Large intestine (tissue), 3 donors: ENCODE measurements at regions not wholly inside any gene's neighbourhood (a gene's known extent, or its start where the extent isn't known, plus 50 kb on each side); places are given as distances from the start of the nearest gene placed in this dataset.

ENCODE experiments used
- DNase-seq, 2 donors: peaks; one replicate each; pipeline versions ENCODE4 v3.0.0 to v3.0.0-alpha.2; 2013
- H3K27ac ChIP-seq: one replicate; pipeline ENCODE4 v1.5.1; 2013; ENCODE audit warnings: low read length
- H3K27me3 ChIP-seq: 2 replicates; pipeline ENCODE4 v1.6.1; 2013; ENCODE audit warnings: low read length; ENCODE audit not compliant: control insufficient read depth, insufficient read depth
- H3K36me3 ChIP-seq: 2 replicates; pipeline ENCODE4 v1.6.1; 2013; ENCODE audit warnings: low read length; ENCODE audit not compliant: control insufficient read depth, insufficient read depth
- H3K4me1 ChIP-seq: one replicate; pipeline ENCODE4 v1.6.1; 2013; ENCODE audit warnings: low read length; ENCODE audit not compliant: control insufficient read depth, insufficient read depth
- H3K4me3 ChIP-seq: one replicate; pipeline ENCODE4 v1.5.1; 2013; ENCODE audit warnings: low read length
- H3K9me3 ChIP-seq: one replicate; pipeline ENCODE4 v1.6.1; 2013; ENCODE audit warnings: mild to moderate bottlenecking, low read depth, low read length, moderate library complexity; ENCODE audit not compliant: control insufficient read depth
- WGBS: methylation state at CpG from one replicate; pipeline ENCODE4 v1.1.5; 2013; ENCODE audit warnings: low lambda C conversion rate; ENCODE audit not compliant: insufficient coverage; 5-methylcytosine and 5-hydroxymethylcytosine counted together

GRCh38 chr3:187544326-187544725 is 125.9 kb downstream of the SST start:
- Histone ChIP-seq H3K27ac (no peak overlapping the region), H3K4me1 (no peaks in the 10 kb centered on the region), H3K27me3 (no peaks in the 10 kb centered on the region), H3K9me3 (no peaks in the 10 kb centered on the region), H3K4me3 (no peak overlapping the region), H3K36me3 (no peaks in the 10 kb centered on the region)
- no CpG with 5 or more reads among the region's 5 CpGs for WGBS
- DNase-seq = no peak

GRCh38 chr3:187540847-187541246 is 129.3 kb downstream of the SST start:
- Histone ChIP-seq H3K4me1 (no peaks in the 10 kb centered on the region), H3K27ac (no peak overlapping the region), H3K36me3 (no peaks in the 10 kb centered on the region), H3K9me3 (no peaks in the 10 kb centered on the region), H3K4me3 (no peak overlapping the region), H3K27me3 (no peaks in the 10 kb centered on the region)
- no CpG with 5 or more reads among the region's 6 CpGs for WGBS
- DNase-seq = no peak

DNA sequence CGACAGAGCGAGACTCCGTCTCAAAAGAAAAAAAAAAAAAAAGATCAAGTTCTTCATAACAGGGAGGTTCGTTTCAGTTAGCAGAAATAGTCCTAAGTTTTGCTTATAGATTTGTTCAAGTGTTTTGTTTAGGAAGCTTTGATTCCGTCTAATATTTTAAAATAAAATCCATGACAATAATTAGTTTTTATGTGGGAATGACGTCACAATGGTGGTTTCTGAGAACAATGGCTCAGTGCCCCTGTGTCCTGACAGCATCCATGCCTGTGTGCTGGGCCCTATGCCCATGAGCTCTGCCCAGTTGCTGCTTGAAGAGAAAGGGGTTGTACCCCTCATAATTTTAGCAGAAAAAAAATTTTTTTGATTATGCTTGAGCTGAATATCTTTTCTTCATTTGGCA is 134.0 kb downstream of the SST start:
- Histone ChIP-seq H3K4me1 (no peaks in the 10 kb centered on the region), H3K4me3 (no peak overlapping the region), H3K36me3 (no peaks in the 10 kb centered on the region), H3K27me3 (no peaks in the 10 kb centered on the region), H3K27ac (no peak overlapping the region), H3K9me3 (no peaks in the 10 kb centered on the region)
- no peak for DNase-seq
- WGBS = no CpG with 5 or more reads among the region's 6 CpGs

DNA sequence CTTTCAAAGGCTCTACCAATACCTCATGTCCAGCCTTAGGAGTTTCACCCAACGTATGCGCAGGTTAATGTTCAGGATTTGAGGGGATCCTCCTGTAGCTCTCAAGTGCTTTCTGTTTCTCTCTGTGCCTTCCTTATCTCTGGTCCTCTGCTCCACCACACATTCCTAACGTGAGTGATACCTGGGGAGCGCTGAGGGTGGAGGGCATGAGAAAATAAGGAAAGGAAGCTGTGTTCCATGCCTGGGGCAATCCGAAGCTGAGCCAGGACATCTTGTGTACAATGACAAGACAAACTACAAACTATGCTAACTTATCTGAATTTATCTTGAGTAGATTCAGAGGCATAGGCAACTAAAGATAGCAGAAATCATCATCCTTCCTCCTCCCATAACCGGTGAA is 136.4 kb downstream of the SST start:
- Histone ChIP-seq H3K36me3 (no peaks in the 10 kb centered on the region), H3K4me3 (no peak overlapping the region), H3K4me1 (no peaks in the 10 kb centered on the region), H3K27me3 (no peaks in the 10 kb centered on the region), H3K9me3 (no peaks in the 10 kb centered on the region), H3K27ac (no peak overlapping the region)
- no peak for DNase-seq
- WGBS = no CpG with 5 or more reads among the region's 6 CpGs

DNA sequence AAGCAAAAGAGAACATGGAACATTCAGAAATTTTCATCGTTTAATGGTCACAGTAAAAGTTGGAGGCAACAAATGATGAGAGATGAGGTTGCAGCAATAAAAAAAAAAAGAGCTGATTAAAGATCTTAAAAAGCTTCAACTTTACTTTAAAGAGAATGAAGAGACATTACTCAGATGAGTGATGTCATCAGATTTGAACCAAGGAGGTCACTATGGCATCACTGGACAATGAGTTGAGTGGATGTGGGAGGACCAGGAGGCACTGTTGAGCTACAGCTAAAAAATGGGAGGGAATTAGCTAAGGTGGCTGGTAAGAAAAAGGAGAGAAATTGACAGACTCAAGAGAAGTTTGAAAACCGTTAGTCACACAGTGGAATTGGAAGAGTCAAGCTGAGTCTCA is 138.4 kb downstream of the SST start:
- no peaks in the 10 kb centered on the region for H3K36me3 ChIP-seq
- 83% methylated on average over 2 of the region's 2 CpGs for WGBS
- no peak overlapping the region for H3K27ac ChIP-seq
- H3K4me1 ChIP-seq = no peaks in the 10 kb centered on the region
- no peak overlapping the region for H3K4me3 ChIP-seq
- DNase-seq = no peak
- H3K27me3 ChIP-seq = no peaks in the 10 kb centered on the region
- no peaks in the 10 kb centered on the region for H3K9me3 ChIP-seq

- no peak overlapping the region for H3K27ac ChIP-seq
- WGBS = 100% methylated on average over 1 of the region's 1 CpG
- no peaks in the 10 kb centered on the region for H3K27me3 ChIP-seq
- no peak overlapping the region for H3K4me3 ChIP-seq
- no peaks in the 10 kb centered on the region for H3K36me3 ChIP-seq
- no peaks in the 10 kb centered on the region for H3K9me3 ChIP-seq
- no peaks in the 10 kb centered on the region for H3K4me1 ChIP-seq
- DNase-seq = no peak
Observed at GRCh38 chr3:187522890-187523289, 147.3 kb downstream of the SST start.

GRCh38 chr3:187522293-187522692 is 147.9 kb downstream of the SST start:
- Histone ChIP-seq H3K27ac (no peak overlapping the region), H3K27me3 (no peaks in the 10 kb centered on the region), H3K4me1 (no peaks in the 10 kb centered on the region), H3K4me3 (no peak overlapping the region), H3K9me3 (no peaks in the 10 kb centered on the region), H3K36me3 (no peaks in the 10 kb centered on the region)
- 0% methylated on average over 1 of the region's 2 CpGs for WGBS
- no peak for DNase-seq

GRCh38 chr3:187521546-187521945 is 148.6 kb downstream of the SST start:
- no CpG with 5 or more reads among the region's 2 CpGs for WGBS
- Histone ChIP-seq H3K9me3 (no peaks in the 10 kb centered on the region), H3K4me1 (no peaks in the 10 kb centered on the region), H3K36me3 (no peaks in the 10 kb centered on the region), H3K27ac (no peak overlapping the region), H3K27me3 (no peaks in the 10 kb centered on the region), H3K4me3 (no peak overlapping the region)
- DNase-seq = no peak

- Histone ChIP-seq H3K27ac (no peak overlapping the region), H3K36me3 (no peaks in the 10 kb centered on the region), H3K27me3 (no peaks in the 10 kb centered on the region), H3K9me3 (no peaks in the 10 kb centered on the region), H3K4me1 (no peaks in the 10 kb centered on the region), H3K4me3 (no peak overlapping the region)
- no peak for DNase-seq
- WGBS = no CpG with 5 or more reads among the region's 9 CpGs
Observed at GRCh38 chr3:187520027-187520945, 149.9 kb downstream of the SST start.

DNA sequence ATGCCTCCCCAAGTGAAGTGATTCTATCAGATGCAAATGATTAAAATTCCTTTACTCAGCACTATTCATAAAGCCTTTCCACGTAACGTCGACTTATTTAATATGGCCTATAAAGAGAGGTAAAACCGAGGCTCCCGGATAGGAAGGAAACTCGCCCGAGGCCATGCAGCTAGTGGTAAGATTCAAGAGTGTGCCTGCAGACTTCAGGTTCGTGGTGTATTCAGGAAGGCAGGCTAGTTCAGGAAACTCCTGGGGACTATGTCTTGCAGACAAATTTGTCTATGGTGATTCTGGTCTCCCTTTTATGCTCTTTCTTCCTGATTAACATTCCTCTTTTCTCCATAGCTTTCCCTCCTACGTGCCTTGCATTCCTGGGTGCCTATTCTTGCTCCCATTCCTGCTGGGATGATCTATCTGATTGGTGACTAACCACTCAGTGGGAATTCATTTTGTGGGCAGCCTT is 150.7 kb downstream of the SST start:
- DNase-seq = no peak
- H3K4me3 ChIP-seq = no peak overlapping the region
- WGBS = 100% methylated on average over 1 of the region's 9 CpGs

DNA sequence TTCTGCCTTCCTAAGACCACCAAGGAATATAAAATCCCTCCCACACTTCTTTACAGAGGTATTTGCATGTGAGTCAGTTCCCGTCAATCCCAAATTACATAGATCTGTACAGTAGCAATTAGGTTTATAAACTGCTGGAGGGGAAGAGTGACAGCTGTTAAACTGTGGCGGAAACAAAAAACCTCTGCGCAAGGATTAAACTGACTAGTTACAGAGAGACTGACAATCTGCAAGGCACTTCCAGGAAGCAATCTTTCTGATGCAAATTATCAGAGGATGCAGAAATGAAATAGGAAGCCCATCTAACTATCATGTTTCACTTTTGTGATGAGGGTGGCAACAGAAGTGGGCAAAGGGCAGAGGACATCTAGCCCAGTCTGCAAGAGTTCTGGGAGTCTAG is 150.4 kb downstream of the RTP4 start:
- WGBS = 100% methylated on average over 2 of the region's 3 CpGs
- no peaks in the 10 kb centered on the region for H3K36me3 ChIP-seq
- H3K9me3 ChIP-seq = no peaks in the 10 kb centered on the region
- no peak overlapping the region for H3K27ac ChIP-seq
- H3K4me1 ChIP-seq = no peaks in the 10 kb centered on the region
- DNase-seq = no peak
- H3K4me3 ChIP-seq = no peak overlapping the region
- H3K27me3 ChIP-seq = no peaks in the 10 kb centered on the region

More for the DNA sequence above, 150.7 kb downstream of the SST start:
- Histone ChIP-seq H3K36me3 (no peaks in the 10 kb centered on the region), H3K9me3 (no peaks in the 10 kb centered on the region), H3K27me3 (no peaks in the 10 kb centered on the region), H3K4me1 (no peaks in the 10 kb centered on the region), H3K27ac (no peak overlapping the region)
